Spinal cord (tissue), 9 donors: ENCODE measurements at regions not wholly inside any gene's neighbourhood (a gene's known extent, or its start where the extent isn't known, plus 50 kb on each side); places are given as distances from the start of the nearest gene placed in this dataset.
"Not testable (repeated sequence)": the region's sequence is repeated elsewhere in the genome, so short reads cannot be mapped to it uniquely, and the experiment has no call there.

ENCODE experiments used
- DNase-seq, 6 donors: peaks; one replicate each; pipeline versions ENCODE4 v3.0.0 to v3.0.0-alpha.2; 2013 to 2015; ENCODE audit warnings: low spot score in 6 of 6, low read depth in 4 of 6
- H3K27ac ChIP-seq: one replicate; pipeline ENCODE4 v1.5.1; 2013; ENCODE audit warnings: low read depth, low read length, control low read depth
- H3K27me3 ChIP-seq: one replicate; pipeline ENCODE4 v1.6.1; 2013; ENCODE audit warnings: low read length; ENCODE audit not compliant: control insufficient read depth, insufficient read depth
- H3K36me3 ChIP-seq: one replicate; pipeline ENCODE4 v1.6.1; 2013; ENCODE audit warnings: low read length; ENCODE audit not compliant: control insufficient read depth, insufficient read depth
- H3K4me1 ChIP-seq: one replicate; pipeline ENCODE4 v1.6.1; 2013; ENCODE audit warnings: low read length; ENCODE audit not compliant: control insufficient read depth, insufficient read depth
- H3K4me3 ChIP-seq: one replicate; pipeline ENCODE4 v1.5.1; 2013; ENCODE audit warnings: low read depth, low read length, control low read depth
- H3K9me3 ChIP-seq: one replicate; pipeline ENCODE4 v1.6.1; 2013; ENCODE audit warnings: low read length; ENCODE audit not compliant: control insufficient read depth, insufficient read depth
- WGBS: methylation state at CpG from one replicate; pipeline ENCODE4 v1.1.5; 2013; ENCODE audit warnings: missing lambda C conversion rate; ENCODE audit not compliant: insufficient coverage; 5-methylcytosine and 5-hydroxymethylcytosine counted together
- donor health status: healthy.

DNA sequence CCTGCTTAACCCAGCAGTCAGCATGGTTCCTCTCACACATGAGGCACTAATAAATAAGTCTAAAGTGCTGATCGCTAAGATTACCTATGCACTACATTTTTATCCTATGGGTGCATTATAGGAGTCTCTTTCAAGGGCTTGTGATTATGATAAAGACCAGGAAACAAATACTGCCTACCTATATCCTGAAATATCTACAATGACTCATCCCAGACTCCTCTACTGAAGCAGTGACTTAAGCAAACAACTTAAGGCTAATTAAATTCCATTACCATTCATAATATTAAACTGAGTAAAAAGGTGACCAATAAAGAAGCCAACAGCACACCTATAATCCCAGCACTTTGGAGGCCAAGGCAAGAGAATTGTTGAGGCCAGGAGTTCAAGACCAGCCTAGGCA is 338.4 kb downstream of the DNAH5 start:
- Histone ChIP-seq H3K4me1 (no peaks in the 10 kb centered on the region), H3K4me3 (no peak overlapping the region), H3K27me3 (no peaks in the 10 kb centered on the region), H3K27ac (no peak overlapping the region), H3K36me3 (no peaks in the 10 kb centered on the region), H3K9me3 (no peaks in the 10 kb centered on the region)
- no CpG with 5 or more reads among the region's 1 CpG for WGBS
- DNase-seq, result no peak

DNA sequence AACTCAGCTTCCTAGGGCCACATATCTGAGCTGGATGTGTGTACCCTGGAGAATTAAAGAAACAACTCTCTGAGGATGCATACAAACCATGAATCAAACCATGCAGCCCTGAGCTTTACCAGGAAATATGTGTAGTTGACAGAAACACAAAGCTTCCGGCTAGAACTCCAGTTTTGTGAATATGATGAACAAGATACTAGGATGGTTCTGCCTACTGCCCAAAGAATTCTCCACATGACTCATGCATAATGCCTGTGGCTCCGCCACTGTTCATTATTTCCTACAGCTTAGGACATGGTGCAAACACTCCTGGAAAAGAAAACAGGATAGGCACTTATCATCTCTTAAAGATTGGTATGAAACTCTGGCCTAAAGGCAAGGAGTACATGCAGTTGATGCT is 343.4 kb downstream of the DNAH5 start:
- Histone ChIP-seq H3K4me3 (no peak overlapping the region), H3K9me3 (no peaks in the 10 kb centered on the region), H3K27me3 (no peaks in the 10 kb centered on the region), H3K4me1 (no peaks in the 10 kb centered on the region), H3K36me3 (no peaks in the 10 kb centered on the region), H3K27ac (no peak overlapping the region)
- no CpG with 5 or more reads among the region's 2 CpGs for WGBS
- DNase-seq, result no peak

GRCh38 chr5:13595978-13596377 is 348.5 kb downstream of the DNAH5 start:
- Histone ChIP-seq H3K27ac (no peak overlapping the region), H3K27me3 (no peaks in the 10 kb centered on the region), H3K4me1 (no peaks in the 10 kb centered on the region), H3K36me3 (no peaks in the 10 kb centered on the region), H3K4me3 (no peak overlapping the region), H3K9me3 (no peaks in the 10 kb centered on the region)
- DNase-seq, result no peak
- 72% methylated on average over 4 of the region's 6 CpGs for WGBS

DNA sequence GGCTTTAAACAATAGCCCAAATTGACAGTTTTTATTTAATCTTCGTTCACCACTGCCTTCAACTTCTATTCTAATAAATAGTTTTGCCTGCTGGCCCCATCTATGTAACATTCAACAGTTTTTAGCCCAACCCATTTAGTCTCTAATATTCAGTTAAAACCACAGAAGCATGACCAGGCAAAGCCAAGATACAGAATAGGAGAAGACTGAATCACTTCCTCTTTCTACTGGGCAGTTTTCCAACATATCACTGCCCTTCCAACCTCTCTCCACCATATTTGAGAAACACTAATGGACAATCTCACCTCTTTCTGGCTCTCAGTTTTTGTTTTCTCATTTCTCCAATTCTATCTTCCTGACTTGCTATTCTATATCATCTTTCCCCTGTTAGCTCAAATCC is 352.9 kb downstream of the DNAH5 start:
- DNase-seq, result no peak
- Histone ChIP-seq H3K4me1 (no peaks in the 10 kb centered on the region), H3K27ac (no peak overlapping the region), H3K4me3 (no peak overlapping the region), H3K9me3 (no peaks in the 10 kb centered on the region), H3K27me3 (no peaks in the 10 kb centered on the region), H3K36me3 (no peaks in the 10 kb centered on the region)
- WGBS, result 63% methylated on average over 1 of the region's 1 CpG

DNA sequence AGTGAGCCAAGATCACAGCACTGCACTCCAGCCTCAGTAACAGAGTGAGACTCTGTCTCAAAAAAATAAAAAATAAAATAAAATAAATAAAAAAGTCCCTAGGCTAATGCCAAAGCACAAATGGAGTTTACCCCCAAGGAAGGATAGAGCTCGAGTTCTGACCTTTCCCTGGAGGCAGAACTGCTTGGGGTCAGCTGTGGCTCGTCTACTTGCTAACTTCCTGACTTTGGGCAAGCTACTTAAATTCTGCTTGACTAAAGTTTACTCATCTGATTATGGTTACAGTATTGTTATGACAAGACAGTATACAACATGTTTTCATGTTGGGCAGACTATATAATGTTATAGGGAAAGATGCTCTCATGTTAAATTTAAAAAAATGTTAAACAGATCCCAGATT is 359.2 kb downstream of the DNAH5 start:
- DNase-seq, result no peak
- no peaks in the 10 kb centered on the region for H3K27me3 ChIP-seq
- no CpG with 5 or more reads among the region's 2 CpGs for WGBS
- no peaks in the 10 kb centered on the region for H3K9me3 ChIP-seq
- no peaks in the 10 kb centered on the region for H3K4me1 ChIP-seq
- no peaks in the 10 kb centered on the region for H3K36me3 ChIP-seq
- H3K27ac ChIP-seq, result no peak overlapping the region
- no peak overlapping the region for H3K4me3 ChIP-seq

- WGBS, result 85% methylated on average over 2 of the region's 7 CpGs
- Histone ChIP-seq H3K4me3 (no peak overlapping the region), H3K27me3 (no peaks in the 10 kb centered on the region), H3K36me3 (no peaks in the 10 kb centered on the region), H3K27ac (no peak overlapping the region), H3K9me3 (no peaks in the 10 kb centered on the region), H3K4me1 (no peaks in the 10 kb centered on the region)
- DNase-seq, result no peak
These were observed 362.6 kb downstream of the DNAH5 start for GRCh38 chr5:13581914-13582313.

DNA sequence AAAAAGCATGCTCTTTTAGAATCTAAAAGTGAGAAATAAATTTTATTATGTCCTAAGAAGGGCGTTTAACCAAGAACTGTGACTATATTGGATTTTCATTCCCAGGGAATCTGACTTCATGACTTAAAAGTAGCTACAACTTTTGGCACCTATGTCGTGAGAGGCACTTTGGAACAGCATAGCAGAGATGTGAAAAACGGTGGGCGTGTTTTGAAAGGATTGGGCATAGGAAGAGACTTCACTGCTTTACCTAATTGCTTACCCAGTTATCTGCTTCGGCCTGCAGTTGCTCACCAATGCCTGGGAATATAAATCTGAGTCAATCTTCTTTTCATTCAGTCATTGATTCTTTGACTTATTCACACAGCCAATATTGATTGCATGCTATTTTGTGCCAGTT is 363.4 kb downstream of the DNAH5 start:
- Histone ChIP-seq H3K4me1 (no peaks in the 10 kb centered on the region), H3K4me3 (no peak overlapping the region), H3K9me3 (no peaks in the 10 kb centered on the region), H3K27me3 (no peaks in the 10 kb centered on the region), H3K36me3 (no peaks in the 10 kb centered on the region), H3K27ac (no peak overlapping the region)
- WGBS, result 20% methylated on average over 1 of the region's 5 CpGs
- DNase-seq, result peak in 1 of 6 donors; percentile 11

- no peak overlapping the region for H3K27ac ChIP-seq
- no peaks in the 10 kb centered on the region for H3K4me1 ChIP-seq
- no peak for DNase-seq
- no peaks in the 10 kb centered on the region for H3K9me3 ChIP-seq
- no peaks in the 10 kb centered on the region for H3K36me3 ChIP-seq
- 85% methylated on average over 4 of the region's 5 CpGs for WGBS
- H3K27me3 ChIP-seq, result no peaks in the 10 kb centered on the region
- H3K4me3 ChIP-seq, result no peak overlapping the region
These were observed 364.4 kb downstream of the DNAH5 start for GRCh38 chr5:13580058-13580457.

DNA sequence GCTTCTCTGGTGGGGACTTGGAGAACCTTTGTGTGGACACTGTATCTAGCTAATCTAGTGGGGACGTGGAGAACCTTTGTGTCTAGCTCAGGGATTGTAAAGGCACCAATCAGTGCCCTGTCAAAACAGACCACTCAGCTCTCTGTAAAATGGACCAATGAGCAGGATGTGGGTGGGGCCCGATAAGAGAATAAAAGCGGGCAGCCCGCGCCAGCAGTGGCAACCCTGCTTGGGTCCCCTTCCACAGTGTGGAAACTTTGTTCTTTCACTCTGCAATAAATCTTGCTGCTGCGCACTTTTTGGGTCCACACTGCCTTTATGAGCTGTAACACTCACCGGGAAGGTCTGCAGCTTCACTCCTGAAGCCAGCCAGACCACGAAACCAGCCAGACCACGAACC is 365.4 kb downstream of the DNAH5 start:
- not testable (repeated sequence) for H3K27ac ChIP-seq, H3K9me3 ChIP-seq, H3K36me3 ChIP-seq, H3K4me3 ChIP-seq, H3K4me1 ChIP-seq, DNase-seq, H3K27me3 ChIP-seq
- 92% methylated on average over 9 of the region's 9 CpGs for WGBS

DNA sequence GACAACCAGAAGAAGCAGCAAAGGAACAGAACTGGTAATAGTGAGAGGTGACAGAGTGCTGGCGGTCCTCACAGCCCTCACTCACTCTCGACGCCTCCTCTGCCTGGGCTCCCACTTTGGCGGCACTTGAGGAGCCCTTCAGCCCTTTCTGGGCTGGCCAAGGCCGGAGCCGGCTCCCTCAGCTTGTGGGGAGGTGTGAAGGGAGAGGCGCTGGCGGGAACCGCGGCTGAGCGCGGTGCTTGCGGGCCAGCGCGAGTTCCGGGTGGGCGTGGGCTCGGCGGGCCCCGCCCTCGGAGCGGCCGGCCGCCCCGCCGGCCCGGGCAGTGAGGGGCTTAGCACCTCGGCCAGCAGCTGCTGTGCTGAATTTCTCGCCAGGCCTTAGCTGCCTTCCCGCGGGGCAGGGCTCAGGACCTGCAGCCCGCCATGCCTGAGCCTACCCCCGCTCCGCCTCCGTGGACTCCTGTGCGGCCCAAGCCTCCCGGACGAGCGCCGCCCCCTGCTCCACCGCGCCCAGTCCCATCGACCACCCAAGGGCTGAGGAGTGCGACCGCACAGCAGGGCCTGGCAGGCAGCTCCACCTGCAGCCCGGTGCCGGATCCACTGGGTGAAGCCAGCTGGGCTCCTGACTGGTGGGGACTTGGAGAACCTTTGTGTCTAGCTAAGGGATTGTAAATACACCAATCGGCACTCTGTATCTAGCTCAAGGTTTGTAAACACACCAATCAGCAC is 366.0 kb downstream of the DNAH5 start:
- not testable (repeated sequence) for H3K27me3 ChIP-seq, H3K9me3 ChIP-seq, H3K36me3 ChIP-seq, H3K27ac ChIP-seq, DNase-seq, H3K4me3 ChIP-seq, H3K4me1 ChIP-seq
- 83% methylated on average over 42 of the region's 48 CpGs for WGBS
